ENCODE measurements at regions not wholly inside any gene's neighbourhood (a gene's known extent, or its start where the extent isn't known, plus 50 kb on each side); places are given as distances from the start of the nearest gene placed in this dataset.

DNA sequence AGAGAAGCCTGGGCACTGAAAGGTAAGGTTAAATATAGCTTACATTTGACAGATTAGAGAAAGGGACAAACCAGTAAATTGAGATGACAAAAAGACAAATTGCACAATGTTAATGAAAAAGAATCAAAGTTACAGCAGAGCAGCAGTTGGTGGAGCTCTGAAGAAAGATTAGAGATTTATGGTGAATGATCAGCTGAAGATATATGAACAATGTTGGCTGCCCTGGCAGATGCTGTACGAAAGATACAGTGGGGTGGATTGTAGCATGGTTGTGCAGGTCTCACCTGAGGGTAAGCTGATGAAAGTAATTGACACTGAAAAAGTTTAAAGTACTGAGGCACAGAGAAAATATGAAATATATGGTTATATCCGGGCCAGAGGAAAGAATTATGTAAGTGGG is 492.1 kb downstream of the ARHGEF28 start:
- TF ChIP-seq, protein P1, sequence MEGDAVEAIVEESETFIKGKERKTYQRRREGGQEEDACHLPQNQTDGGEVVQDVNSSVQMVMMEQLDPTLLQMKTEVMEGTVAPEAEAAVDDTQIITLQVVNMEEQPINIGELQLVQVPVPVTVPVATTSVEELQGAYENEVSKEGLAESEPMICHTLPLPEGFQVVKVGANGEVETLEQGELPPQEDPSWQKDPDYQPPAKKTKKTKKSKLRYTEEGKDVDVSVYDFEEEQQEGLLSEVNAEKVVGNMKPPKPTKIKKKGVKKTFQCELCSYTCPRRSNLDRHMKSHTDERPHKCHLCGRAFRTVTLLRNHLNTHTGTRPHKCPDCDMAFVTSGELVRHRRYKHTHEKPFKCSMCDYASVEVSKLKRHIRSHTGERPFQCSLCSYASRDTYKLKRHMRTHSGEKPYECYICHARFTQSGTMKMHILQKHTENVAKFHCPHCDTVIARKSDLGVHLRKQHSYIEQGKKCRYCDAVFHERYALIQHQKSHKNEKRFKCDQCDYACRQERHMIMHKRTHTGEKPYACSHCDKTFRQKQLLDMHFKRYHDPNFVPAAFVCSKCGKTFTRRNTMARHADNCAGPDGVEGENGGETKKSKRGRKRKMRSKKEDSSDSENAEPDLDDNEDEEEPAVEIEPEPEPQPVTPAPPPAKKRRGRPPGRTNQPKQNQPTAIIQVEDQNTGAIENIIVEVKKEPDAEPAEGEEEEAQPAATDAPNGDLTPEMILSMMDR (IDR thresholded peaks at IDR 0.05), result no peak
- no peak for TF ChIP-seq POLR2A (IDR thresholded peaks at IDR 0.05)
- no peak for TF ChIP-seq EP300 (IDR thresholded peaks at IDR 0.05)
- DNase-seq, result no peak
- Histone ChIP-seq H3K4me1 (ENCODE audit: insufficient read depth) (peaks cover 2% of the 10 kb centered on the region), H3K4me3 (no peak overlapping the region), H3K27ac (no peak overlapping the region), H3K27me3 (no peaks in the 10 kb centered on the region), H3K36me3 (no peaks in the 10 kb centered on the region), H3K9me3 (no peaks in the 10 kb centered on the region)
- intact Hi-C loops (cut with DNase I), result no loop called here
- WGBS, 3 donors, result 65 to 96% (median 70%) methylated on average over 2 of the region's 2 CpGs

DNA sequence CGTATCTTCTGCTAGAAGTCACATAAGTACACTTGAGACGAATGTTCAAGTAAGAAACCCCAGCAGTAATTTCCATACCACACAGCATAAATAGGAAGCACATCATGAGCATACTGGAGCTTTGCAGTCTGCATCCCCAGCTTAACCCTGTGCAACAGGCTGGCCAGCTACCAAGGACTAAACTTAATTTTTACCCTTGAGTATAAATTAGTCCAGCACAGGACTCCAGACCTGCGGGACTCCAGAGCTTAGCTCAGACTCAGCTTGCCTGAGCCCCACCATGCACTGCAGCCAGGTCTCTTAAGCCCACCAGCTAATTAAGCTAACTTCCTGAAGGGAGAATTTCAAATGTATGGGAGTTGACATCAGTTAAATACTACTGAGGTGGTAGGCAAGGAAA is 491.0 kb downstream of the ARHGEF28 start:
- Histone ChIP-seq H3K9me3 (no peaks in the 10 kb centered on the region), H3K36me3 (no peaks in the 10 kb centered on the region), H3K27me3 (no peaks in the 10 kb centered on the region), H3K4me3 (no peak overlapping the region), H3K4me1 (ENCODE audit: insufficient read depth) (peaks cover 2% of the 10 kb centered on the region), H3K27ac (no peak overlapping the region)
- 76 to 95% (median 82%) methylated on average over 3 of the region's 3 CpGs for WGBS, 3 donors
- no peak for DNase-seq
- intact Hi-C loops (cut with DNase I), result no loop called here
- TF ChIP-seq POLR2A (IDR thresholded peaks at IDR 0.05), result no peak
- TF ChIP-seq EP300 (IDR thresholded peaks at IDR 0.05), result no peak
- TF ChIP-seq, protein P1 (IDR thresholded peaks at IDR 0.05), result no peak

DNA sequence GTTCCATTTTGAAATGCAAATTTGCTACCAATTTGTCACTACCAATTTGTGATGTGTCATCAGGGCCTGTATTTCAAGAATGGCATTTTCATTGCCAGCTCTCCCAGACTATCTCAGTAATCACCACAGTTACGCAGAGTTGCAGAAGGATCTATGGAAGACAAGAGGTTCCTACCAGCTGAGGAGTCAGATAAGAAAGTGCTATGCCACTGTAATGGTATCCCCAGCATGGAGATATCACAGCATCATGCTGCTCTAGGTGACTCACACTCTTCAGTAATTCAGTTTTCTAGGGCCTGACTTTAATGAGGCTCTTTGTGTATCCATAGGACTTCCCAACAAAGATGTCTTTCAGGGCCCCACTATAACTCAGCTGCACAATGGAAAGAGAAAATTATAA is 490.3 kb downstream of the ARHGEF28 start:
- WGBS, 3 donors, result 97 to 100% (median 98%) methylated on average over 1 of the region's 1 CpG

DNA sequence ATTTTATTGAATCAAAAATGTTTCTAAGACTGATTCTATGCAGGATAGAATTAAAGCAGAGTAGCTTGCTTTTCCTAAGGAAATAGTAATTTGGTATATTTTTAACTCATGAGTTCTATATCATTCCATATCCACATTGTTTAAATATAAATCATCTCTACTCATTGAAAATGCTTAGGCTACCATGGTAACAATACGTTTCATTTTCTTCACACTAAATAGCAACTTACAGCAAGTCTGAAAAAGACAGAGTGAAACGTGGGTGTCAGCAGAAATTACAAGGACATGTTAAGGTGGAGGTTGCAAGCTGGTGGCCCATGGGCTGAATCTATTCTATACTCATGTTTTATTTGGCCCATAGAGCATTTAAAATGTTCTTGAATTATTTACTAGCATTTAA is 487.9 kb downstream of the ARHGEF28 start:
- no peak overlapping the region for H3K4me3 ChIP-seq
- no peaks in the 10 kb centered on the region for H3K4me1 ChIP-seq (ENCODE audit: insufficient read depth)
- no peaks in the 10 kb centered on the region for H3K36me3 ChIP-seq
- intact Hi-C loops (cut with DNase I), result no loop called here
- H3K27me3 ChIP-seq, result no peaks in the 10 kb centered on the region
- 68 to 78% (median 75%) methylated on average over 2 of the region's 2 CpGs for WGBS, 3 donors
- DNase-seq, result no peak
- no peak for TF ChIP-seq EP300 (IDR thresholded peaks at IDR 0.05)
- TF ChIP-seq, protein P1 (IDR thresholded peaks at IDR 0.05), result no peak
- H3K27ac ChIP-seq, result no peak overlapping the region
- H3K9me3 ChIP-seq, result no peaks in the 10 kb centered on the region

More for the DNA sequence above, 490.3 kb downstream of the ARHGEF28 start:
- Histone ChIP-seq H3K9me3 (no peaks in the 10 kb centered on the region), H3K27me3 (no peaks in the 10 kb centered on the region), H3K4me3 (no peak overlapping the region), H3K36me3 (no peaks in the 10 kb centered on the region), H3K4me1 (ENCODE audit: insufficient read depth) (no peaks in the 10 kb centered on the region), H3K27ac (no peak overlapping the region)
- TF ChIP-seq, protein P1 (IDR thresholded peaks at IDR 0.05), result no peak
- TF ChIP-seq EP300 (IDR thresholded peaks at IDR 0.05) (no peak), POLR2A (IDR thresholded peaks at IDR 0.05) (no peak)
- intact Hi-C loops (cut with DNase I), result no loop called here
- DNase-seq, result no peak

DNA sequence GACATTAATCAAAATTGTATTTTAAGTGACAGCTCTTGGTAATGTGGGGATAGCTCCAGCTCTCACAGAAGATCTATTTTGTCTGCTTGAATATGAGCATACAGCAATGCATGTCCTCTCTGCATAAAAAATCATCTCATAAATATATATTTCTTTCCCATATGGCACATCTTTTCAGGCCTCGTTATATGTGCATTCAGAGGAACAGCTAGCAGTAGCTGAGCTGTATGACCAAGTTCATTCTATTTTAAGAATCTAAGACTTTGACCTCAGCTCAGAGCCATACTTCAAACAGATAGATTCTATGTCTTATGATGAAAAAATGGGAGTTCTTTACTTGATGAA is 487.2 kb downstream of the ARHGEF28 start:
- Histone ChIP-seq H3K9me3 (no peaks in the 10 kb centered on the region), H3K4me1 (ENCODE audit: insufficient read depth) (no peaks in the 10 kb centered on the region), H3K27ac (no peak overlapping the region), H3K27me3 (no peaks in the 10 kb centered on the region), H3K36me3 (no peaks in the 10 kb centered on the region), H3K4me3 (no peak overlapping the region)
- no peak for DNase-seq
- intact Hi-C loops (cut with DNase I), result no loop called here
- TF ChIP-seq, protein P1 (IDR thresholded peaks at IDR 0.05), result no peak
- no peak for TF ChIP-seq POLR2A (IDR thresholded peaks at IDR 0.05)
- TF ChIP-seq EP300 (IDR thresholded peaks at IDR 0.05), result no peak
- 74 to 84% (median 78%) methylated on average over 1 of the region's 1 CpG for WGBS, 3 donors

All from ovary (tissue), 7 donors.